ENCODE measurements at regions not wholly inside any gene's neighbourhood (a gene's known extent, or its start where the extent isn't known, plus 50 kb on each side); places are given as distances from the start of the nearest gene placed in this dataset.

- TF ChIP-seq CTCF (IDR thresholded peaks at IDR 0.05) (no peak), NR2C2 (CRISPR knock-in tag; IDR thresholded peaks at IDR 0.05) (no peak), STAT6 (CRISPR knock-in tag; conservative IDR thresholded peaks at IDR 0.05; ENCODE audit: low read depth) (no peak), ETV6 (CRISPR knock-in tag; IDR thresholded peaks at IDR 0.05) (no peak), ATF6 (CRISPR knock-in tag; IDR thresholded peaks at IDR 0.05) (no peak), USF2 (CRISPR knock-in tag; IDR thresholded peaks at IDR 0.05) (no peak), AFF4 (CRISPR knock-in tag; IDR thresholded peaks at IDR 0.05; ENCODE audit: borderline replicate concordance) (no peak), ATF3 (CRISPR knock-in tag; conservative IDR thresholded peaks at IDR 0.05) (no peak), PRDM15 (CRISPR knock-in tag; IDR thresholded peaks at IDR 0.05) (no peak), TP53 (CRISPR knock-in tag; IDR thresholded peaks at IDR 0.05) (no peak), ZNF263 (CRISPR knock-in tag; IDR thresholded peaks at IDR 0.05; ENCODE audit: low read depth) (no peak), ATF2 (CRISPR knock-in tag; IDR thresholded peaks at IDR 0.05; ENCODE audit: borderline replicate concordance, low read depth) (no peak), TEAD4 (CRISPR knock-in tag; IDR thresholded peaks at IDR 0.05) (no peak), CBFB (CRISPR knock-in tag; IDR thresholded peaks at IDR 0.05; ENCODE audit: low read depth) (no peak)
These were observed 336.0 kb downstream of the ADCYAP1 start for GRCh38 chr18:1240701-1241100.

Data from WTC11 (cell line).